ENCODE measurements at regions not wholly inside any gene's neighbourhood (a gene's known extent, or its start where the extent isn't known, plus 50 kb on each side); places are given as distances from the start of the nearest gene placed in this dataset.

- TF ChIP-seq EZH2 (IDR thresholded peaks at IDR 0.05; ENCODE audit: borderline replicate concordance, low read depth, low read length, poor library complexity, severe bottlenecking) (no peak), CTCF (conservative IDR thresholded peaks at IDR 0.05; ENCODE audit: low read depth, low read length) (no peak)
- no peaks in the 10 kb centered on the region for H3K9me3 ChIP-seq (ENCODE audit: low read depth, low read length, poor library complexity, severe bottlenecking)
- intact Hi-C loops (cut with micrococcal nuclease; ENCODE audit: unreplicated experiment), result no loop called here
- DNase-seq (ENCODE audit: low spot score), result no peak
- H3K4me3 ChIP-seq (ENCODE audit: low read depth, low read length, poor library complexity, severe bottlenecking), result no peak overlapping the region
- ChIA-PET CTCF (no interaction called here), POLR2A (ENCODE audit: low non-redundant PET) (no interaction called here)
- no peaks in the 10 kb centered on the region for H3K4me1 ChIP-seq (ENCODE audit: insufficient read depth, low read length, poor library complexity, severe bottlenecking)
- no peak overlapping the region for H3K27ac ChIP-seq (ENCODE audit: low read depth, low read length, poor library complexity, severe bottlenecking)
- BruUV-seq (replicated peaks), result no TSS peak
- H3K36me3 ChIP-seq (ENCODE audit: insufficient read depth, low read length, poor library complexity, severe bottlenecking), result no peaks in the 10 kb centered on the region
- H3K27me3 ChIP-seq (replicated peaks; ENCODE audit: insufficient read depth, low read depth, low read length, poor library complexity), result peaks cover 1% of the 10 kb centered on the region
Observed at GRCh38 chr1:219432191-219432606, 180.7 kb downstream of the ZC3H11B start.

DNA sequence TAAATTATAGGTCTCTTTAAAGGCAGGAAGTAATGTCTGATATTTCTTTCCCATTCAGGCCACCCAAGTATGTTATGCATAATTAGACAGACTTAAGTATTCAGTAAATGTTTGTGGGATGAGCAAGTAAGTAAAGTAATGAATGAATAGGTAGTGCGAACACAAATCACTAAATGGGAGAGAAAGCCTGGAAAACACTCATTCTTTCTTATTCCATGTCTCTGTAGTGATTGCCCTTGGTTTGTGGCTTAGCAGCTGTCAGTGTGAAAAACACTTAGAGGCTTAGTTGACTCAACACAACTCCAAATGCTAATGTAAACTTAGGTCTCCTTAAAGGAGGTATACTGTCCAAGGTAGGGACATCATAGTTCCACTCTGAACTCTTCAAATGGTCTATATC lies 182.5 kb downstream of the ZC3H11B start:
- ChIA-PET POLR2A (ENCODE audit: low non-redundant PET) (no interaction called here), CTCF (no interaction called here)
- no TSS peak for BruUV-seq (replicated peaks)
- peaks cover 6% of the 10 kb centered on the region for H3K27me3 ChIP-seq (replicated peaks; ENCODE audit: insufficient read depth, low read depth, low read length, poor library complexity)
- no peaks in the 10 kb centered on the region for H3K4me1 ChIP-seq (ENCODE audit: insufficient read depth, low read length, poor library complexity, severe bottlenecking)
- intact Hi-C loops (cut with micrococcal nuclease; ENCODE audit: unreplicated experiment), result no loop called here
- no peaks in the 10 kb centered on the region for H3K36me3 ChIP-seq (ENCODE audit: insufficient read depth, low read length, poor library complexity, severe bottlenecking)
- no peak for TF ChIP-seq CTCF (conservative IDR thresholded peaks at IDR 0.05; ENCODE audit: low read depth, low read length)
- no peak for TF ChIP-seq EZH2 (IDR thresholded peaks at IDR 0.05; ENCODE audit: borderline replicate concordance, low read depth, low read length, poor library complexity, severe bottlenecking)
- no peak for DNase-seq (ENCODE audit: low spot score)
- no peaks in the 10 kb centered on the region for H3K9me3 ChIP-seq (ENCODE audit: low read depth, low read length, poor library complexity, severe bottlenecking)
- no peak overlapping the region for H3K27ac ChIP-seq (ENCODE audit: low read depth, low read length, poor library complexity, severe bottlenecking)
- H3K4me3 ChIP-seq (ENCODE audit: low read depth, low read length, poor library complexity, severe bottlenecking), result no peak overlapping the region

DNA sequence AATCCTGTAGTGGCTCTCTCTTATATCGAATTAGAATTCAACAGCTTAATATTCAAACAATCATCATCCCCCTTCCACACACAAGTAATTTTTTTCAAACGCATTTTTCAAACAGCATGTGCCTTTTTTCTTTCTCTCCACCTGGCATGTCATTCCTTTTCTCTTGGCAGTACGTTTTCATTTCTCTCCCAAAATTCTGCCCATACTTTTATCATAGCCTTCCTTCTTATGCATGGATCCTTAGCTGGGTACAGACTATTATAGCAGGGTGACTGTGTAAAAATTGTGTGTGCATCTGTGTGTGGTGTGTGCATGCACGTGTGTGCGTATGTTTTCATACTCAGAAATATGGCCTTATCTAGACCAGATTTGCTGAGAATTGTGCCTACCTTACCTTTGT lies 184.3 kb downstream of the ZC3H11B start:
- H3K27me3 ChIP-seq (replicated peaks; ENCODE audit: insufficient read depth, low read depth, low read length, poor library complexity), result peaks cover 16% of the 10 kb centered on the region
- no peaks in the 10 kb centered on the region for H3K36me3 ChIP-seq (ENCODE audit: insufficient read depth, low read length, poor library complexity, severe bottlenecking)
- H3K4me3 ChIP-seq (ENCODE audit: low read depth, low read length, poor library complexity, severe bottlenecking), result no peak overlapping the region
- no peaks in the 10 kb centered on the region for H3K4me1 ChIP-seq (ENCODE audit: insufficient read depth, low read length, poor library complexity, severe bottlenecking)
- no peak for DNase-seq (ENCODE audit: low spot score)
- intact Hi-C loops (cut with micrococcal nuclease; ENCODE audit: unreplicated experiment), result no loop called here
- no peaks in the 10 kb centered on the region for H3K9me3 ChIP-seq (ENCODE audit: low read depth, low read length, poor library complexity, severe bottlenecking)
- CTCF ChIA-PET, result no interaction called here
- no TSS peak for BruUV-seq (replicated peaks)
- POLR2A ChIA-PET (ENCODE audit: low non-redundant PET), result interaction anchor here (0.7 kb wide), 1 partner anchor 1122 kb away, joined by 3 read pairs; no protein-coding TSS in a partner anchor
- no peak overlapping the region for H3K27ac ChIP-seq (ENCODE audit: low read depth, low read length, poor library complexity, severe bottlenecking)
- no peak for TF ChIP-seq CTCF (conservative IDR thresholded peaks at IDR 0.05; ENCODE audit: low read depth, low read length)
- no peak for TF ChIP-seq EZH2 (IDR thresholded peaks at IDR 0.05; ENCODE audit: borderline replicate concordance, low read depth, low read length, poor library complexity, severe bottlenecking)
